GM23338 (cell line): ENCODE measurements at regions not wholly inside any gene's neighbourhood (a gene's known extent, or its start where the extent isn't known, plus 50 kb on each side); places are given as distances from the start of the nearest gene placed in this dataset.

ENCODE experiments used
- ATAC-seq: fragments of 200-7000 bp; cut with Tn5 transposase; 3 replicates; pipeline ENCODE4 v1.9.1; 2020
- DNase-seq: peaks from one replicate; pipeline ENCODE4 v3.0.0-alpha.2; 2015; ENCODE audit warnings: low spot score
- H2AFZ ChIP-seq: fragments of 200-600 bp; sonication (generic); 2 replicates; pipeline ENCODE4 v1.8.0; 2016; ENCODE audit warnings: antibody characterized with exemption, mild to moderate bottlenecking, moderate library complexity
- H3F3A ChIP-seq: fragments of 200-600 bp; sonication (generic); replicated peaks from 2 replicates; pipeline ENCODE4 v1.8.0; 2017; ENCODE audit warnings: antibody characterized with exemption, mixed run types, low read depth
- H3K27ac ChIP-seq: fragments of 200-600 bp; sonication (generic); 2 replicates; pipeline ENCODE4 v1.6.1; 2016; ENCODE audit warnings: low read depth
- H3K27me3 ChIP-seq: fragments of 200-600 bp; sonication (generic); 2 replicates; pipeline ENCODE4 v1.8.0; 2016; ENCODE audit warnings: mild to moderate bottlenecking, mixed run types, moderate library complexity; ENCODE audit not compliant: insufficient read depth
- H3K36me3 ChIP-seq: fragments of 200-600 bp; sonication (generic); 2 replicates; pipeline ENCODE4 v1.8.0; 2016; ENCODE audit warnings: mild to moderate bottlenecking; ENCODE audit not compliant: insufficient read depth
- H3K4me1 ChIP-seq: fragments of 200-600 bp; sonication (generic); 2 replicates; pipeline ENCODE4 v1.8.0; 2016; ENCODE audit warnings: mild to moderate bottlenecking, moderate library complexity; ENCODE audit not compliant: insufficient read depth
- H3K4me2 ChIP-seq: fragments of 200-600 bp; sonication (generic); 2 replicates; pipeline ENCODE4 v1.7.1; 2017; ENCODE audit warnings: mixed run types
- H3K4me3 ChIP-seq: fragments of 200-600 bp; sonication (generic); 2 replicates; pipeline ENCODE4 v1.6.1; 2016; ENCODE audit warnings: mixed run types
- H3K79me2 ChIP-seq: fragments of 200-600 bp; sonication (generic); replicated peaks from 2 replicates; pipeline ENCODE4 v1.8.0; 2017; ENCODE audit warnings: mild to moderate bottlenecking; ENCODE audit not compliant: insufficient read depth
- H3K9me2 ChIP-seq: fragments of 200-600 bp; sonication (generic); 2 replicates; pipeline ENCODE4 v1.8.0; 2017; ENCODE audit not compliant: insufficient read depth
- H4K20me1 ChIP-seq: fragments of 200-600 bp; sonication (generic); replicated peaks from 2 replicates; pipeline ENCODE4 v1.8.0; 2017; ENCODE audit warnings: mild to moderate bottlenecking; ENCODE audit not compliant: insufficient read depth
- H3K27ac Mint-ChIP-seq: 2 replicates; pipeline ENCODE4 v1.8.0; 2020; ENCODE audit warnings: inconsistent platforms, mild to moderate bottlenecking, moderate library complexity, mixed read lengths
- H3K27me3 Mint-ChIP-seq: 3 replicates; pipeline ENCODE4 v1.8.0; 2022; ENCODE audit warnings: low read depth, mild to moderate bottlenecking, moderate library complexity, mixed read lengths, inconsistent platforms; ENCODE audit not compliant: insufficient read depth, poor library complexity
- H3K36me3 Mint-ChIP-seq: 3 replicates; pipeline ENCODE4 v1.8.0; 2021; ENCODE audit warnings: low read depth, mild to moderate bottlenecking, inconsistent platforms, moderate library complexity, mixed read lengths
- H3K4me1 Mint-ChIP-seq: 3 replicates; pipeline ENCODE4 v1.8.0; 2020; ENCODE audit warnings: mild to moderate bottlenecking, inconsistent platforms, mixed read lengths
- H3K4me3 Mint-ChIP-seq: 3 replicates; pipeline ENCODE4 v1.8.0; 2021; ENCODE audit warnings: moderate library complexity, mild to moderate bottlenecking, inconsistent platforms, mixed read lengths
- H3K9me3 Mint-ChIP-seq: 3 replicates; pipeline ENCODE4 v1.8.0; 2020; ENCODE audit warnings: moderate library complexity, mild to moderate bottlenecking, inconsistent platforms, mixed read lengths
- CREB1 ChIP-seq: fragments of 250-450 bp; sonication (Bioruptor Pico); IDR thresholded peaks from 2 replicates; pipeline ENCODE4 v1.5.0; 2020; ENCODE audit warnings: low read depth, mild to moderate bottlenecking, moderate library complexity
- EZH2phosphoT487 ChIP-seq: fragments of 200-600 bp; sonication (generic); IDR thresholded peaks from one replicate; pipeline ENCODE4 v1.8.1; 2018; ENCODE audit warnings: antibody characterized with exemption; ENCODE audit not compliant: unreplicated experiment
- JUNB ChIP-seq: IDR thresholded peaks from one replicate; pipeline ENCODE4 v1.6.1; 2016; ENCODE audit warnings: antibody characterized with exemption; ENCODE audit not compliant: unreplicated experiment
- NANOG ChIP-seq: IDR thresholded peaks from 2 replicates; pipeline ENCODE4 v1.6.1; 2016; ENCODE audit warnings: antibody characterized with exemption, borderline replicate concordance
- POLR2AphosphoS5 ChIP-seq: IDR thresholded peaks from 2 replicates; pipeline ENCODE4 v1.6.1; 2016; ENCODE audit warnings: antibody characterized with exemption, low read depth
- ZNF114 ChIP-seq: fragments of 250-450 bp; sonication (Bioruptor Pico); IDR thresholded peaks from 2 replicates; pipeline ENCODE4 v1.5.0; 2020; ENCODE audit warnings: mild to moderate bottlenecking, moderate library complexity
- ZNF462 ChIP-seq: fragments of 250-450 bp; sonication (Bioruptor Pico); IDR thresholded peaks from 2 replicates; pipeline ENCODE4 v1.5.0; 2020; ENCODE audit warnings: mild to moderate bottlenecking, moderate library complexity
- TF ChIP-seq, protein P1 (sequence below): IDR thresholded peaks from one replicate; pipeline ENCODE4 v1.6.1; 2018; ENCODE audit warnings: antibody characterized with exemption; ENCODE audit not compliant: unreplicated experiment

- H3K4me3 ChIP-seq = no peak overlapping the region
- no peak overlapping the region for H3K4me2 ChIP-seq
- H4K20me1 ChIP-seq = no peaks in the 10 kb centered on the region
- H3K9me3 Mint-ChIP-seq = no peaks in the 10 kb centered on the region; the same call in 2 of the 3 replicates
- TF ChIP-seq ZNF114 (CRISPR knock-in tag) (no peak), NANOG (no peak), CREB1 (CRISPR knock-in tag) (no peak), POLR2AphosphoS5 (no peak), ZNF462 (CRISPR knock-in tag) (no peak), EZH2phosphoT487 (no peak), JUNB (no peak)
- TF ChIP-seq, protein P1, sequence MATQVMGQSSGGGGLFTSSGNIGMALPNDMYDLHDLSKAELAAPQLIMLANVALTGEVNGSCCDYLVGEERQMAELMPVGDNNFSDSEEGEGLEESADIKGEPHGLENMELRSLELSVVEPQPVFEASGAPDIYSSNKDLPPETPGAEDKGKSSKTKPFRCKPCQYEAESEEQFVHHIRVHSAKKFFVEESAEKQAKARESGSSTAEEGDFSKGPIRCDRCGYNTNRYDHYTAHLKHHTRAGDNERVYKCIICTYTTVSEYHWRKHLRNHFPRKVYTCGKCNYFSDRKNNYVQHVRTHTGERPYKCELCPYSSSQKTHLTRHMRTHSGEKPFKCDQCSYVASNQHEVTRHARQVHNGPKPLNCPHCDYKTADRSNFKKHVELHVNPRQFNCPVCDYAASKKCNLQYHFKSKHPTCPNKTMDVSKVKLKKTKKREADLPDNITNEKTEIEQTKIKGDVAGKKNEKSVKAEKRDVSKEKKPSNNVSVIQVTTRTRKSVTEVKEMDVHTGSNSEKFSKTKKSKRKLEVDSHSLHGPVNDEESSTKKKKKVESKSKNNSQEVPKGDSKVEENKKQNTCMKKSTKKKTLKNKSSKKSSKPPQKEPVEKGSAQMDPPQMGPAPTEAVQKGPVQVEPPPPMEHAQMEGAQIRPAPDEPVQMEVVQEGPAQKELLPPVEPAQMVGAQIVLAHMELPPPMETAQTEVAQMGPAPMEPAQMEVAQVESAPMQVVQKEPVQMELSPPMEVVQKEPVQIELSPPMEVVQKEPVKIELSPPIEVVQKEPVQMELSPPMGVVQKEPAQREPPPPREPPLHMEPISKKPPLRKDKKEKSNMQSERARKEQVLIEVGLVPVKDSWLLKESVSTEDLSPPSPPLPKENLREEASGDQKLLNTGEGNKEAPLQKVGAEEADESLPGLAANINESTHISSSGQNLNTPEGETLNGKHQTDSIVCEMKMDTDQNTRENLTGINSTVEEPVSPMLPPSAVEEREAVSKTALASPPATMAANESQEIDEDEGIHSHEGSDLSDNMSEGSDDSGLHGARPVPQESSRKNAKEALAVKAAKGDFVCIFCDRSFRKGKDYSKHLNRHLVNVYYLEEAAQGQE = no peak
- H3K4me1 Mint-ChIP-seq = no peaks in the 10 kb centered on the region
- H2AFZ ChIP-seq = no peak overlapping the region
- H3K27ac Mint-ChIP-seq = no peak overlapping the region
- no peak overlapping the region for H3K27ac ChIP-seq
- DNase-seq (no peak), ATAC-seq (no peak)
- no peaks in the 10 kb centered on the region for H3K79me2 ChIP-seq
- H3K4me3 Mint-ChIP-seq = no peak overlapping the region
- no peaks in the 10 kb centered on the region for H3K4me1 ChIP-seq
- no peaks in the 10 kb centered on the region for H3K36me3 ChIP-seq
- H3K27me3 ChIP-seq = no peaks in the 10 kb centered on the region
- H3K9me2 ChIP-seq = no peaks in the 10 kb centered on the region
- H3F3A ChIP-seq = no peaks in the 10 kb centered on the region
- no peaks in the 10 kb centered on the region for H3K36me3 Mint-ChIP-seq
- H3K27me3 Mint-ChIP-seq = no peaks in the 10 kb centered on the region
These were observed 82.0 kb upstream of the TMEM164 start for GRCh38 chrX:109920868-109921267.
